ENCODE measurements at regions not wholly inside any gene's neighbourhood (a gene's known extent, or its start where the extent isn't known, plus 50 kb on each side); places are given as distances from the start of the nearest gene placed in this dataset.

DNA sequence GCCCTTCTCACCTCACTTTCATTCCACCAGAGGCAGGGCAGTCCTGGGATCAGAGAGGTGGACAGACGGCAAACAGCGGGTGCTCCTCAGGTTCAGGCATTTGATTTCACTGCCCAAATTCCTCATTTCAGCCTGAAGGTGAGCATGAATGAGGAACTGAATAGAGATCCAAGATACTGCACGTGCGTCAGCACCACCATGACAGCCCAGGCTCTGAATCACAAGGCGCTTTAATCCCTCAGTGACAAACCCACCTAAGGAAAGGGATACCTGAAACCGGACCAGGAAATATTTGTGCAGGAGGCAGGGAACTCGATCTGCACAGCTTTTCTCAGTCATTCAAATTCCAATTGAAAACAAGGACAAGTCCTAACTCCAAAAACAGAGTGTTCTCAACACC is 174.8 kb upstream of the HEY2 start:
- peaks cover 7% of the 10 kb centered on the region for H3K27me3 Mint-ChIP-seq
- no peak overlapping the region for H3K27ac Mint-ChIP-seq
- no peaks in the 10 kb centered on the region for H3K9me3 Mint-ChIP-seq
- no peaks in the 10 kb centered on the region for H3K4me1 Mint-ChIP-seq (ENCODE audit: low read depth)
- ATAC-seq (no peak), DNase-seq (no peak)
- ChIA-PET POLR2A (no interaction called here), CTCF (interaction anchor here (0.6 kb wide), 1 partner anchor 40 kb away, joined by 3 read pairs; no protein-coding TSS in a partner anchor)
- H3K4me3 Mint-ChIP-seq: no peak overlapping the region
- H3K36me3 Mint-ChIP-seq (ENCODE audit: low read depth): no peaks in the 10 kb centered on the region
- TF ChIP-seq, protein P1, sequence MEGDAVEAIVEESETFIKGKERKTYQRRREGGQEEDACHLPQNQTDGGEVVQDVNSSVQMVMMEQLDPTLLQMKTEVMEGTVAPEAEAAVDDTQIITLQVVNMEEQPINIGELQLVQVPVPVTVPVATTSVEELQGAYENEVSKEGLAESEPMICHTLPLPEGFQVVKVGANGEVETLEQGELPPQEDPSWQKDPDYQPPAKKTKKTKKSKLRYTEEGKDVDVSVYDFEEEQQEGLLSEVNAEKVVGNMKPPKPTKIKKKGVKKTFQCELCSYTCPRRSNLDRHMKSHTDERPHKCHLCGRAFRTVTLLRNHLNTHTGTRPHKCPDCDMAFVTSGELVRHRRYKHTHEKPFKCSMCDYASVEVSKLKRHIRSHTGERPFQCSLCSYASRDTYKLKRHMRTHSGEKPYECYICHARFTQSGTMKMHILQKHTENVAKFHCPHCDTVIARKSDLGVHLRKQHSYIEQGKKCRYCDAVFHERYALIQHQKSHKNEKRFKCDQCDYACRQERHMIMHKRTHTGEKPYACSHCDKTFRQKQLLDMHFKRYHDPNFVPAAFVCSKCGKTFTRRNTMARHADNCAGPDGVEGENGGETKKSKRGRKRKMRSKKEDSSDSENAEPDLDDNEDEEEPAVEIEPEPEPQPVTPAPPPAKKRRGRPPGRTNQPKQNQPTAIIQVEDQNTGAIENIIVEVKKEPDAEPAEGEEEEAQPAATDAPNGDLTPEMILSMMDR (IDR thresholded peaks at IDR 0.05): no peak
- intact Hi-C loops (cut with micrococcal nuclease): no loop called here

DNA sequence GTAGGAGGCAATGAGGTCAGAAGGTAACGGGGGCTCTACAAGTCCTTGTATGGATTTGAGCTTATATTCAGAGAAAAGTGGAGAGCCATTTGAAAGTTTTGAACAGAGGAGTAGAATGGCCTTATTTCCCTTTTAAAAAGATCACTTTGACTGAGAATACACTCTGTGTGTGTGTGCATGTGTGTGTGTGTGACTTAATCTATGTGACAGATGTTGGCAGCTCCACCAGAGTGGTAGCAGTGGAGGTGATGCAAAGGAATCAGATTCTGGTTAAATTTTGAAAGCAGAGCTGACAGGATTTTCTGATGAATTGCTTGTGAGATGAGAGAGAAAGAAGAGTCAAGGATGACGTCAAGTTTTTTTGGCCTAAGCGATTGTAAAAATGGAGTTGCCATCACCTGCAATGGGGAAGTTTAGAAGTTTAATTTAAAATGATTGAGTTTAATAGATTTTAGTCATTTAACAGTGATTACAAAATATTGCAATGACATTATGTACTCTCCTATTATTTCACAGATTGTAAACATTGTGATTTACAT is 172.2 kb upstream of the HEY2 start:
- DNase-seq: no peak
- TF ChIP-seq, protein P1 (IDR thresholded peaks at IDR 0.05): no peak
- ChIA-PET CTCF (no interaction called here), POLR2A (no interaction called here)
- H3K36me3 Mint-ChIP-seq (ENCODE audit: low read depth): no peaks in the 10 kb centered on the region
- no peaks in the 10 kb centered on the region for H3K9me3 Mint-ChIP-seq
- intact Hi-C loops (cut with micrococcal nuclease): no loop called here
- no peak overlapping the region for H3K27ac Mint-ChIP-seq
- no peak overlapping the region for H3K4me3 Mint-ChIP-seq
- H3K4me1 Mint-ChIP-seq (ENCODE audit: low read depth): no peaks in the 10 kb centered on the region
- ATAC-seq: no peak
- peaks cover 10% of the 10 kb centered on the region for H3K27me3 Mint-ChIP-seq

DNA sequence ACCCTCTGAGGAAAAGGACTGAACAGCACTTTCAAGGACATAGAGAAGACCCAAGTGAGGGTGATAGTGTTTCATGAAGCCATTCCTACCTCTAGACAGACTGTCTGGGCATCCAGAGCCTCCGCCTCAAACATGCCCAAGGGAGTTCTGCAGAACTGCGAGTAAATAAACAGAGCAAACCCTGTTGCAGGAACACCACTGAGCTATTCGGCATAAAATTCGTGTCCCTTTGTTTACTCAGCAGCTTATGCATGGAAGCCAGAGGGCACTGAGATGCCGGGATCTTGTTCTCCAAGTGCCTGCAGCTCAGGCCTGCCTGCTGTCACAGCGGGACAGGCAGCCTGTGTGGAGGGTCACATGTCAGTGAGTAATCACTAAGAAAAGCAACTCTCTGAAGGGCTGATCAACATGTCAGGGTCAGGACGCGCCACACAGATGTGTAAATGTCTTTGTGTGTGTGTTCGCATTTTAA is 164.9 kb upstream of the HEY2 start:
- CTCF ChIA-PET: no interaction called here
- ATAC-seq (no peak), DNase-seq (no peak)
- no peaks in the 10 kb centered on the region for H3K9me3 Mint-ChIP-seq
- intact Hi-C loops (cut with micrococcal nuclease): no loop called here
- H3K36me3 Mint-ChIP-seq (ENCODE audit: low read depth): no peaks in the 10 kb centered on the region
- H3K4me1 Mint-ChIP-seq (ENCODE audit: low read depth): no peaks in the 10 kb centered on the region
- no peak overlapping the region for H3K4me3 Mint-ChIP-seq
- H3K27me3 Mint-ChIP-seq: peaks cover 2% of the 10 kb centered on the region
- TF ChIP-seq, protein P1 (IDR thresholded peaks at IDR 0.05): no peak
- POLR2A ChIA-PET: no interaction called here
- H3K27ac Mint-ChIP-seq: no peak overlapping the region

DNA sequence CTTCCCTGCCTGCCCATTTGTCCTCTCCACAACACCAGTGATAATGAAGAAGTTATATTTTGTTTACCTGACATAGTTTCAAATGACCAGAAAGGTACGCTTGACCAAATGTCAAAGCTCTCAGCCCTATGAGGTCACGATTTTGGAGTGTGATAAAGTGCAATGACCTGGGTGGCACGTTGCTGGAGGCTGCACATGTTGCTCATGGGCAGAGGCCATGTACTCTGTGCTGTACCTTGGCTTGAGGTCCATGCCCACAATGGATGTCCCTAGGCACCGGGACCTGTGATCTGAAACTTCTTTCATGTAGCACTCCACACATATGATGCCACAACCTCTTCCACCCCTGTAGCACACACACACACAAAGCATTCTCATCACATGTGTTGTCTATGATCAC is 164.0 kb upstream of the HEY2 start:
- no peak for DNase-seq

DNA sequence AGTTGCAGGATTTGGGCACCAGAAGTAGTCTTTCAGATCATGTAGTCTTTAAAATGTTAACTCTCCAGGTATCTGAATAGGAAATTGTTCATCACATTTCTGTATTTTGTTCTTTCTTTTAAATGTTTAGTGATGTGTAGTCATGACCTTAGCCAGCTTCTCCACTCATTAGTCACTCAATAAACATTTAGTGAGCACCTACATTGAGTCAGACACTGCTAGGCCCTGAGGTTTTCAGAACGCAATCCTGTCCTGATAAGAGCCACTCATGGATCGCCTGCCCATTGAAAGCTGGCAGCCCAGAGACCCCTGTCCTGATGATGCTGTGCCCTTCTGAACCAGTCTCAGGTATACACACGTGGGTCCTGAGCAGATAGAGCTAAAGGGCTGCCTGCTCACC is 163.4 kb upstream of the HEY2 start:
- no peak for DNase-seq
- POLR2A ChIA-PET: no interaction called here
- TF ChIP-seq, protein P1 (IDR thresholded peaks at IDR 0.05): no peak
- Mint-ChIP-seq H3K4me1 (ENCODE audit: low read depth) (no peaks in the 10 kb centered on the region), H3K27ac (no peak overlapping the region), H3K36me3 (ENCODE audit: low read depth) (no peaks in the 10 kb centered on the region), H3K27me3 (peaks cover 2% of the 10 kb centered on the region), H3K9me3 (no peaks in the 10 kb centered on the region), H3K4me3 (no peak overlapping the region)
- intact Hi-C loops (cut with micrococcal nuclease): no loop called here
- CTCF ChIA-PET: no interaction called here
- no peak for ATAC-seq

More for the DNA sequence above, 164.0 kb upstream of the HEY2 start:
- no peak for ATAC-seq
- peaks cover 2% of the 10 kb centered on the region for H3K27me3 Mint-ChIP-seq
- CTCF ChIA-PET: no interaction called here
- no peak overlapping the region for H3K27ac Mint-ChIP-seq
- H3K36me3 Mint-ChIP-seq (ENCODE audit: low read depth): no peaks in the 10 kb centered on the region
- H3K9me3 Mint-ChIP-seq: no peaks in the 10 kb centered on the region
- TF ChIP-seq, protein P1 (IDR thresholded peaks at IDR 0.05): no peak
- POLR2A ChIA-PET: no interaction called here
- H3K4me1 Mint-ChIP-seq (ENCODE audit: low read depth): no peaks in the 10 kb centered on the region
- intact Hi-C loops (cut with micrococcal nuclease): no loop called here
- no peak overlapping the region for H3K4me3 Mint-ChIP-seq
